ENCODE measurements at regions not wholly inside any gene's neighbourhood (a gene's known extent, or its start where the extent isn't known, plus 50 kb on each side); places are given as distances from the start of the nearest gene placed in this dataset.

GRCh38 chr5:74141053-74141452 is 499.5 kb downstream of the ENC1 start:
- no peak overlapping the region for H3K4me3 ChIP-seq
- DNase-seq = no peak
- no peaks in the 10 kb centered on the region for H3K36me3 ChIP-seq
- H3K4me1 ChIP-seq = no peaks in the 10 kb centered on the region
- H3K9me3 ChIP-seq (replicated peaks) = no peaks in the 10 kb centered on the region
- H3K27ac ChIP-seq = no peak overlapping the region
- no peaks in the 10 kb centered on the region for H3K27me3 ChIP-seq

- no peaks in the 10 kb centered on the region for H3K4me1 ChIP-seq
- DNase-seq = no peak
- no peaks in the 10 kb centered on the region for H3K9me3 ChIP-seq (replicated peaks)
- H3K27me3 ChIP-seq = no peaks in the 10 kb centered on the region
- H3K27ac ChIP-seq = no peak overlapping the region
- no peak overlapping the region for H3K4me3 ChIP-seq
- H3K36me3 ChIP-seq = no peaks in the 10 kb centered on the region
Measured at GRCh38 chr5:74140409-74140808, 500.1 kb downstream of the ENC1 start.

- Histone ChIP-seq H3K27me3 (no peaks in the 10 kb centered on the region), H3K36me3 (no peaks in the 10 kb centered on the region), H3K4me1 (no peaks in the 10 kb centered on the region), H3K4me3 (no peak overlapping the region), H3K27ac (no peak overlapping the region), H3K9me3 (replicated peaks) (no peaks in the 10 kb centered on the region)
- no peak for DNase-seq
Measured at GRCh38 chr5:74139589-74139988, 500.9 kb downstream of the ENC1 start.

- Histone ChIP-seq H3K9me3 (replicated peaks) (no peaks in the 10 kb centered on the region), H3K4me3 (no peak overlapping the region), H3K27me3 (no peaks in the 10 kb centered on the region), H3K36me3 (no peaks in the 10 kb centered on the region), H3K4me1 (no peaks in the 10 kb centered on the region), H3K27ac (no peak overlapping the region)
- no peak for DNase-seq
Measured at GRCh38 chr5:74138721-74139120, 501.8 kb downstream of the ENC1 start.

GRCh38 chr5:74136276-74136825 is 504.2 kb downstream of the ENC1 start:
- DNase-seq = no peak
- H3K4me3 ChIP-seq = no peak overlapping the region

GRCh38 chr5:74135033-74135432 is 505.5 kb downstream of the ENC1 start:
- Histone ChIP-seq H3K36me3 (no peaks in the 10 kb centered on the region), H3K27ac (no peak overlapping the region), H3K4me3 (no peak overlapping the region), H3K9me3 (replicated peaks) (no peaks in the 10 kb centered on the region), H3K4me1 (peaks cover 16% of the 10 kb centered on the region), H3K27me3 (no peaks in the 10 kb centered on the region)
- no peak for DNase-seq

More at GRCh38 chr5:74136276-74136825, 504.2 kb downstream of the ENC1 start:
- Histone ChIP-seq H3K4me1 (peaks cover 6% of the 10 kb centered on the region; the same call in 1 of the 2 replicates), H3K9me3 (replicated peaks) (no peaks in the 10 kb centered on the region), H3K27ac (no peak overlapping the region), H3K36me3 (no peaks in the 10 kb centered on the region), H3K27me3 (no peaks in the 10 kb centered on the region)

- H3K27ac ChIP-seq = no peak overlapping the region
- no peaks in the 10 kb centered on the region for H3K9me3 ChIP-seq (replicated peaks)
- no peak for DNase-seq
- no peak overlapping the region for H3K4me3 ChIP-seq
- H3K36me3 ChIP-seq = no peaks in the 10 kb centered on the region
- peaks cover 19% of the 10 kb centered on the region for H3K4me1 ChIP-seq
- no peaks in the 10 kb centered on the region for H3K27me3 ChIP-seq
Measured at GRCh38 chr5:74132485-74132884, 506.5 kb downstream of the ARHGEF28 start.

GRCh38 chr5:74131250-74131649 is 505.3 kb downstream of the ARHGEF28 start:
- peak; percentile 54 to 74 for DNase-seq

GRCh38 chr5:74130155-74130897 is 504.3 kb downstream of the ARHGEF28 start:
- DNase-seq = no peak
- Histone ChIP-seq H3K9me3 (replicated peaks) (no peaks in the 10 kb centered on the region), H3K27me3 (no peaks in the 10 kb centered on the region), H3K27ac (no peak overlapping the region), H3K4me1 (peaks cover 21% of the 10 kb centered on the region), H3K36me3 (no peaks in the 10 kb centered on the region), H3K4me3 (no peak overlapping the region)

More at GRCh38 chr5:74131250-74131649, 505.3 kb downstream of the ARHGEF28 start:
- H3K4me3 ChIP-seq = no peak overlapping the region
- H3K36me3 ChIP-seq = no peaks in the 10 kb centered on the region
- H3K4me1 ChIP-seq = peaks cover 19% of the 10 kb centered on the region
- no peaks in the 10 kb centered on the region for H3K9me3 ChIP-seq (replicated peaks)
- H3K27me3 ChIP-seq = no peaks in the 10 kb centered on the region
- no peak overlapping the region for H3K27ac ChIP-seq

- Histone ChIP-seq H3K27me3 (no peaks in the 10 kb centered on the region), H3K4me1 (peaks cover 48% of the 10 kb centered on the region), H3K4me3 (no peak overlapping the region), H3K36me3 (no peaks in the 10 kb centered on the region), H3K27ac (no peak overlapping the region), H3K9me3 (replicated peaks) (no peaks in the 10 kb centered on the region)
- DNase-seq = no peak
Measured at GRCh38 chr5:74127381-74128320, 501.7 kb downstream of the ARHGEF28 start.

GRCh38 chr5:74126294-74126693 is 500.3 kb downstream of the ARHGEF28 start:
- no peak overlapping the region for H3K4me3 ChIP-seq
- no peak for DNase-seq
- no peaks in the 10 kb centered on the region for H3K36me3 ChIP-seq
- no peaks in the 10 kb centered on the region for H3K9me3 ChIP-seq (replicated peaks)
- H3K27me3 ChIP-seq = no peaks in the 10 kb centered on the region
- no peak overlapping the region for H3K27ac ChIP-seq
- peaks cover 56% of the 10 kb centered on the region for H3K4me1 ChIP-seq

- peak; percentile 30 to 46 for DNase-seq
- peak overlapping the region; percentile 85 for H3K27ac ChIP-seq
- 0 out of 2 replicates have a peak, but pooled peaks cover 6% of the 10 kb centered on the region for H3K9me3 ChIP-seq (replicated peaks)
Measured at GRCh38 chr5:74124826-74125225, 498.8 kb downstream of the ARHGEF28 start.

GRCh38 chr5:74123929-74124328 is 497.9 kb downstream of the ARHGEF28 start:
- Histone ChIP-seq H3K27ac (peak overlapping the region; percentile 85), H3K36me3 (no peaks in the 10 kb centered on the region), H3K27me3 (no peaks in the 10 kb centered on the region), H3K4me3 (no peak overlapping the region), H3K4me1 (peaks cover 46% of the 10 kb centered on the region), H3K9me3 (replicated peaks) (0 out of 2 replicates have a peak, but pooled peaks cover 6% of the 10 kb centered on the region)
- DNase-seq = peak; percentile 90 to 91

More at GRCh38 chr5:74124826-74125225, 498.8 kb downstream of the ARHGEF28 start:
- peaks cover 46% of the 10 kb centered on the region for H3K4me1 ChIP-seq
- no peaks in the 10 kb centered on the region for H3K27me3 ChIP-seq
- no peaks in the 10 kb centered on the region for H3K36me3 ChIP-seq
- no peak overlapping the region for H3K4me3 ChIP-seq

GRCh38 chr5:74122979-74123590 is 497.1 kb downstream of the ARHGEF28 start:
- peak; percentile 72 to 82 for DNase-seq
- Histone ChIP-seq H3K4me1 (peaks cover 45% of the 10 kb centered on the region), H3K27me3 (no peaks in the 10 kb centered on the region), H3K9me3 (replicated peaks) (0 out of 2 replicates have a peak, but pooled peaks cover 6% of the 10 kb centered on the region), H3K4me3 (no peak overlapping the region), H3K36me3 (no peaks in the 10 kb centered on the region), H3K27ac (peak overlapping the region; percentile 85)
